HG02798 (cell line): ENCODE measurements at regions not wholly inside any gene's neighbourhood (a gene's known extent, or its start where the extent isn't known, plus 50 kb on each side); places are given as distances from the start of the nearest gene placed in this dataset.
A peak's percentile ranks its signal among the peaks of the same experiment; 100 is the strongest.

ENCODE experiments used
- ATAC-seq: cut with Tn5 transposase; IDR thresholded peaks from one replicate; pipeline ENCODE4 v1.9.1; 2021; ENCODE audit warnings: mild to moderate bottlenecking; ENCODE audit not compliant: unreplicated experiment, poor library complexity

GRCh38 chr20:22507240-22507961 is 77.0 kb downstream of the FOXA2 start:
- ATAC-seq, result no peak

GRCh38 chr20:22506827-22507226 is 77.5 kb downstream of the FOXA2 start:
- ATAC-seq, result no peak

- no peak for ATAC-seq
These were observed 79.5 kb downstream of the FOXA2 start for GRCh38 chr20:22504829-22505377.

GRCh38 chr20:22503577-22503976 is 80.8 kb downstream of the FOXA2 start:
- ATAC-seq, result no peak

- no peak for ATAC-seq
These were observed 81.6 kb downstream of the FOXA2 start for GRCh38 chr20:22502731-22503191.

GRCh38 chr20:22501566-22502344 is 82.6 kb downstream of the FOXA2 start:
- ATAC-seq, result no peak

GRCh38 chr20:22501034-22501433 is 83.3 kb downstream of the FOXA2 start:
- ATAC-seq, result no peak

- no peak for ATAC-seq
These were observed 84.7 kb downstream of the FOXA2 start for GRCh38 chr20:22499515-22500166.

GRCh38 chr20:22496817-22497216 is 87.6 kb downstream of the FOXA2 start:
- ATAC-seq, result no peak

- ATAC-seq, result no peak
These were observed 88.6 kb downstream of the FOXA2 start for GRCh38 chr20:22495789-22496188.

- ATAC-seq, result no peak
These were observed 89.2 kb downstream of the FOXA2 start for GRCh38 chr20:22495172-22495571.

- ATAC-seq, result no peak
These were observed 91.9 kb downstream of the FOXA2 start for GRCh38 chr20:22492497-22492896.

GRCh38 chr20:22491194-22491505 is 93.2 kb downstream of the FOXA2 start:
- ATAC-seq, result no peak

- ATAC-seq, result no peak
These were observed 93.8 kb downstream of the FOXA2 start for GRCh38 chr20:22490287-22491193.

- no peak for ATAC-seq
These were observed 94.6 kb downstream of the FOXA2 start for GRCh38 chr20:22489626-22490286.

- ATAC-seq, result no peak
These were observed 104.0 kb downstream of the FOXA2 start for GRCh38 chr20:22480336-22480735.

GRCh38 chr20:22475662-22476061 is 108.7 kb downstream of the FOXA2 start:
- ATAC-seq, result peak; percentile 93

GRCh38 chr20:22474224-22474623 is 110.1 kb downstream of the FOXA2 start:
- ATAC-seq, result no peak

GRCh38 chr20:22473293-22473692 is 111.1 kb downstream of the FOXA2 start:
- ATAC-seq, result no peak
